HT1080 (cell line): ENCODE measurements at regions not wholly inside any gene's neighbourhood (a gene's known extent, or its start where the extent isn't known, plus 50 kb on each side); places are given as distances from the start of the nearest gene placed in this dataset.
"Not testable (repeated sequence)": the region's sequence is repeated elsewhere in the genome, so short reads cannot be mapped to it uniquely, and the experiment has no call there.

Source experiments
- DNase-seq: peaks from one replicate; pipeline ENCODE4 v3.0.0-alpha.2; 2015; ENCODE audit warnings: low read depth

- no peak for DNase-seq
These were observed 162.5 kb upstream of the ATP6AP2 start for GRCh38 chrX:40418146-40418812.

GRCh38 chrX:40415675-40416074 is 165.1 kb upstream of the ATP6AP2 start:
- no peak for DNase-seq

GRCh38 chrX:40414335-40414734 is 166.4 kb upstream of the ATP6AP2 start:
- DNase-seq = no peak

- peak; percentile 33 for DNase-seq
These were observed 169.2 kb upstream of the ATP6AP2 start for GRCh38 chrX:40411340-40412111.

GRCh38 chrX:40410859-40411258 is 169.9 kb upstream of the ATP6AP2 start:
- DNase-seq = no peak

GRCh38 chrX:40406330-40406859 is 174.4 kb upstream of the ATP6AP2 start:
- no peak for DNase-seq

GRCh38 chrX:40405399-40405798 is 175.4 kb upstream of the ATP6AP2 start:
- no peak for DNase-seq

GRCh38 chrX:40403757-40404156 is 177.0 kb upstream of the ATP6AP2 start:
- no peak for DNase-seq

GRCh38 chrX:40402831-40403533 is 177.8 kb upstream of the ATP6AP2 start:
- peak; percentile 17 for DNase-seq

- no peak for DNase-seq
These were observed 185.7 kb upstream of the ATP6AP2 start for GRCh38 chrX:40395102-40395501.

GRCh38 chrX:40394302-40394701 is 186.5 kb upstream of the ATP6AP2 start:
- DNase-seq = no peak

GRCh38 chrX:40392599-40392998 is 188.2 kb upstream of the ATP6AP2 start:
- no peak for DNase-seq

- no peak for DNase-seq
These were observed 189.1 kb upstream of the ATP6AP2 start for GRCh38 chrX:40391662-40392061.

- DNase-seq = no peak
These were observed 191.2 kb upstream of the ATP6AP2 start for GRCh38 chrX:40389555-40389954.

- DNase-seq = no peak
These were observed 192.3 kb upstream of the ATP6AP2 start for GRCh38 chrX:40388441-40388840.

- DNase-seq = not testable (repeated sequence)
These were observed 192.9 kb upstream of the ATP6AP2 start for GRCh38 chrX:40387869-40388268.

- DNase-seq = peak; percentile 11
These were observed 193.5 kb upstream of the ATP6AP2 start for GRCh38 chrX:40387311-40387710.

- DNase-seq = no peak
These were observed 195.1 kb upstream of the ATP6AP2 start for GRCh38 chrX:40385682-40386081.

GRCh38 chrX:40385256-40385655 is 195.5 kb upstream of the ATP6AP2 start:
- DNase-seq = no peak

- no peak for DNase-seq
These were observed 196.8 kb upstream of the ATP6AP2 start for GRCh38 chrX:40383969-40384368.

- DNase-seq = no peak
These were observed 197.4 kb upstream of the ATP6AP2 start for GRCh38 chrX:40383360-40383759.
